Chondrocyte (in vitro differentiated cells): ENCODE measurements at regions not wholly inside any gene's neighbourhood (a gene's known extent, or its start where the extent isn't known, plus 50 kb on each side); places are given as distances from the start of the nearest gene placed in this dataset.
"Not testable (repeated sequence)": the region's sequence is repeated elsewhere in the genome, so short reads cannot be mapped to it uniquely, and the experiment has no call there.

Source experiments
- DNase-seq: peaks from one replicate; pipeline ENCODE4 v3.0.0; 2021; ENCODE audit warnings: mixed read lengths, low spot score
- H3K27ac Mint-ChIP-seq: one replicate; pipeline ENCODE4 v1.8.0; 2021; ENCODE audit warnings: mild to moderate bottlenecking, moderate library complexity, mixed read lengths; ENCODE audit not compliant: unreplicated experiment
- H3K27me3 Mint-ChIP-seq: 2 replicates; pipeline ENCODE4 v1.8.0; 2021; ENCODE audit warnings: low read depth, mixed read lengths
- H3K36me3 Mint-ChIP-seq: 2 replicates; pipeline ENCODE4 v1.8.0; 2021; ENCODE audit warnings: low read depth, mixed read lengths
- H3K4me1 Mint-ChIP-seq: 2 replicates; pipeline ENCODE4 v1.8.0; 2021; ENCODE audit warnings: low read depth, mild to moderate bottlenecking, mixed read lengths
- H3K4me3 Mint-ChIP-seq: one replicate; pipeline ENCODE4 v1.8.0; 2021; ENCODE audit warnings: mild to moderate bottlenecking, moderate library complexity, mixed read lengths; ENCODE audit not compliant: unreplicated experiment
- H3K9me3 Mint-ChIP-seq: 2 replicates; pipeline ENCODE4 v1.8.0; 2021; ENCODE audit warnings: low read depth, mixed read lengths
- TF ChIP-seq, protein P1 (sequence below): fragments of 200-600 bp; sonication (generic); IDR thresholded peaks from 2 replicates; pipeline ENCODE4 v1.5.0; 2021; ENCODE audit warnings: antibody characterized with exemption, mild to moderate bottlenecking, moderate library complexity

- TF ChIP-seq, protein P1, sequence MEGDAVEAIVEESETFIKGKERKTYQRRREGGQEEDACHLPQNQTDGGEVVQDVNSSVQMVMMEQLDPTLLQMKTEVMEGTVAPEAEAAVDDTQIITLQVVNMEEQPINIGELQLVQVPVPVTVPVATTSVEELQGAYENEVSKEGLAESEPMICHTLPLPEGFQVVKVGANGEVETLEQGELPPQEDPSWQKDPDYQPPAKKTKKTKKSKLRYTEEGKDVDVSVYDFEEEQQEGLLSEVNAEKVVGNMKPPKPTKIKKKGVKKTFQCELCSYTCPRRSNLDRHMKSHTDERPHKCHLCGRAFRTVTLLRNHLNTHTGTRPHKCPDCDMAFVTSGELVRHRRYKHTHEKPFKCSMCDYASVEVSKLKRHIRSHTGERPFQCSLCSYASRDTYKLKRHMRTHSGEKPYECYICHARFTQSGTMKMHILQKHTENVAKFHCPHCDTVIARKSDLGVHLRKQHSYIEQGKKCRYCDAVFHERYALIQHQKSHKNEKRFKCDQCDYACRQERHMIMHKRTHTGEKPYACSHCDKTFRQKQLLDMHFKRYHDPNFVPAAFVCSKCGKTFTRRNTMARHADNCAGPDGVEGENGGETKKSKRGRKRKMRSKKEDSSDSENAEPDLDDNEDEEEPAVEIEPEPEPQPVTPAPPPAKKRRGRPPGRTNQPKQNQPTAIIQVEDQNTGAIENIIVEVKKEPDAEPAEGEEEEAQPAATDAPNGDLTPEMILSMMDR = no peak
- Mint-ChIP-seq H3K4me3 (no peak overlapping the region), H3K4me1 (no peaks in the 10 kb centered on the region), H3K36me3 (peaks cover 2% of the 10 kb centered on the region), H3K9me3 (peaks cover 5% of the 10 kb centered on the region), H3K27ac (no peak overlapping the region), H3K27me3 (peaks cover 13% of the 10 kb centered on the region)
- DNase-seq = no peak
Measured at GRCh38 chr1:96588416-96588995, 133.1 kb upstream of the PTBP2 start.

DNA sequence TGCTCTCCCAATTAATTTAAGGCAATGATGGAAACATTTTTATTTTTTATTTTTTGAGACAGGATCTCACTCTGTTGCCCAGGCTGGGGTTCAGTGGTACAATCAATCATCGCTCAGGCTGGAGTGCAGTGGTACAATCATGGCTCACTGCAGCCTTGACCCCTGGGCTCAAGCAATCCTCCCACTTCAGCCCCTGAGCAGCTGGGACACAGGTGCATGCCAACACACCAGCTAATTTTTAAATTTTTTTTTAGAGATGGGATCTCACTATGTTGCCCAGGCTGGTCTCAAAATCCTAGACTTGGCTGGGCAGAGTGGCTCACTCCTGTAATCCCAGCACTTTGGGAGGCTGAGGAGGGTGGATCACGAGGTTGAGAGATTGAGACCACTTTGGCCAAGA lies 126.1 kb upstream of the PTBP2 start:
- H3K36me3 Mint-ChIP-seq, H3K9me3 Mint-ChIP-seq, DNase-seq, H3K4me1 Mint-ChIP-seq, H3K4me3 Mint-ChIP-seq, H3K27ac Mint-ChIP-seq: not testable (repeated sequence)
- H3K27me3 Mint-ChIP-seq = peaks cover 15% of the 10 kb centered on the region

GRCh38 chr1:96596226-96596922 lies 125.2 kb upstream of the PTBP2 start:
- no peak overlapping the region for H3K4me3 Mint-ChIP-seq
- no peak overlapping the region for H3K27ac Mint-ChIP-seq
- peaks cover 2% of the 10 kb centered on the region for H3K36me3 Mint-ChIP-seq
- peaks cover 15% of the 10 kb centered on the region for H3K27me3 Mint-ChIP-seq
- TF ChIP-seq, protein P1 = peak; percentile 71
- H3K4me1 Mint-ChIP-seq = peaks cover 5% of the 10 kb centered on the region
- DNase-seq = no peak
- H3K9me3 Mint-ChIP-seq = peaks cover 5% of the 10 kb centered on the region

GRCh38 chr1:96597218-96597617 lies 124.4 kb upstream of the PTBP2 start:
- no peak overlapping the region for H3K4me3 Mint-ChIP-seq

GRCh38 chr1:96598416-96599168 lies 123.0 kb upstream of the PTBP2 start:
- no peak for DNase-seq
- peaks cover 10% of the 10 kb centered on the region for H3K27me3 Mint-ChIP-seq
- TF ChIP-seq, protein P1 = no peak
- no peaks in the 10 kb centered on the region for H3K9me3 Mint-ChIP-seq
- H3K36me3 Mint-ChIP-seq = no peaks in the 10 kb centered on the region
- H3K4me3 Mint-ChIP-seq = no peak overlapping the region
- no peak overlapping the region for H3K27ac Mint-ChIP-seq
- peaks cover 5% of the 10 kb centered on the region for H3K4me1 Mint-ChIP-seq

More at GRCh38 chr1:96597218-96597617, 124.4 kb upstream of the PTBP2 start:
- no peak for DNase-seq
- H3K27me3 Mint-ChIP-seq = peaks cover 15% of the 10 kb centered on the region
- peaks cover 5% of the 10 kb centered on the region for H3K9me3 Mint-ChIP-seq
- H3K27ac Mint-ChIP-seq = no peak overlapping the region
- TF ChIP-seq, protein P1 = no peak
- peaks cover 2% of the 10 kb centered on the region for H3K36me3 Mint-ChIP-seq
- peaks cover 5% of the 10 kb centered on the region for H3K4me1 Mint-ChIP-seq

- DNase-seq, H3K27ac Mint-ChIP-seq, H3K4me3 Mint-ChIP-seq, H3K9me3 Mint-ChIP-seq, H3K27me3 Mint-ChIP-seq, H3K36me3 Mint-ChIP-seq, H3K4me1 Mint-ChIP-seq: not testable (repeated sequence)
Measured at GRCh38 chr1:96604620-96605019, 117.0 kb upstream of the PTBP2 start.

GRCh38 chr1:96617375-96617774 lies 104.2 kb upstream of the PTBP2 start:
- not testable (repeated sequence) for H3K27ac Mint-ChIP-seq, H3K36me3 Mint-ChIP-seq, H3K4me3 Mint-ChIP-seq, H3K9me3 Mint-ChIP-seq, H3K4me1 Mint-ChIP-seq, DNase-seq
- peaks cover 22% of the 10 kb centered on the region for H3K27me3 Mint-ChIP-seq
